ENCODE measurements at regions not wholly inside any gene's neighbourhood (a gene's known extent, or its start where the extent isn't known, plus 50 kb on each side); places are given as distances from the start of the nearest gene placed in this dataset.

- Histone ChIP-seq H2AFZ (ENCODE audit: low read depth, low read length) (no peak overlapping the region), H3K4me3 (replicated peaks in 1 of 3; ENCODE audit: insufficient read depth in 1 of 3, low read depth in 1 of 3, low read length in 3 of 3) (no peak overlapping the region), H3K27ac (ENCODE audit: insufficient read depth, low read depth, low read length) (no peak overlapping the region), H3K4me2 (ENCODE audit: insufficient read depth, low read length) (no peak overlapping the region), H3K9me3 (replicated peaks; ENCODE audit: control insufficient read depth, insufficient read depth, low read length) (peaks cover 14% of the 10 kb centered on the region), H4K20me1 (replicated peaks; ENCODE audit: control insufficient read depth, extremely low read depth, insufficient read depth, low read length) (no peaks in the 10 kb centered on the region), H3K4me1 (ENCODE audit: control insufficient read depth, extremely low read depth, insufficient read depth, low read length) (no peaks in the 10 kb centered on the region), H3K27me3 (ENCODE audit: control insufficient read depth in 2 of 2, insufficient read depth in 2 of 2, low read length in 2 of 2) (no peaks in the 10 kb centered on the region), H3K9ac (replicated peaks; ENCODE audit: extremely low read depth, insufficient read depth, low read length) (no peak overlapping the region), H3K36me3 (ENCODE audit: control insufficient read depth in 2 of 2, extremely low read depth in 1 of 2, insufficient read depth in 2 of 2, low read length in 2 of 2) (no peaks in the 10 kb centered on the region), H3K9me1 (replicated peaks; ENCODE audit: control insufficient read depth, extremely low read depth, insufficient read depth, low read length) (no peaks in the 10 kb centered on the region), H3K79me2 (ENCODE audit: control insufficient read depth, insufficient read depth, low read length) (no peaks in the 10 kb centered on the region)
- dilution Hi-C loops (cut with MboI; ENCODE audit: extremely low pct_ligation_motif_present, low sequenced_read_pairs) (no loop called here), intact Hi-C loops (cut with micrococcal nuclease) (no loop called here)
- no peak for TF ChIP-seq CTCF (IDR thresholded peaks at IDR 0.05; ENCODE audit: extremely low read depth in 1 of 2, insufficient read depth in 1 of 2, low read depth in 1 of 2, low read length in 2 of 2)
- TF ChIP-seq MAX (IDR thresholded peaks at IDR 0.05; ENCODE audit: insufficient read depth, insufficient read length), result no peak
- no peak for TF ChIP-seq MYC (IDR thresholded peaks at IDR 0.05; ENCODE audit: low read depth, low read length)
- TF ChIP-seq FOS (IDR thresholded peaks at IDR 0.05; ENCODE audit: borderline replicate concordance, insufficient read depth, low read length), result no peak
- no peak for TF ChIP-seq POLR2AphosphoS5 (IDR thresholded peaks at IDR 0.05; ENCODE audit: insufficient read depth, low read depth, low read length)
- no peak for TF ChIP-seq JUN (IDR thresholded peaks at IDR 0.05; ENCODE audit: borderline replicate concordance, insufficient read depth, insufficient read length, low read depth)
- TF ChIP-seq GATA2 (IDR thresholded peaks at IDR 0.05; ENCODE audit: insufficient read depth, insufficient read length, low read depth, low read length), result no peak
- TF ChIP-seq EZH2 (IDR thresholded peaks at IDR 0.05; ENCODE audit: borderline replicate concordance, low read depth, low read length, severe bottlenecking), result no peak
- no peak for TF ChIP-seq POLR2A (IDR thresholded peaks at IDR 0.05; ENCODE audit: low read depth, low read length)
- ChIA-PET CTCF (no interaction called here), POLR2A (no interaction called here)
- no TSS peak for BruUV-seq (replicated peaks)
- FAIRE-seq (no peak), DNase-seq (ENCODE audit: low read depth, low spot score) (no peak)
Observed at GRCh38 chr14:97380539-97380941, 583.4 kb downstream of the VRK1 start.
